H9 (cell line): ENCODE measurements at regions not wholly inside any gene's neighbourhood (a gene's known extent, or its start where the extent isn't known, plus 50 kb on each side); places are given as distances from the start of the nearest gene placed in this dataset.

Source experiments
- DNase-seq: peaks from one replicate; pipeline ENCODE4 v3.0.0-alpha.2; 2017
- H2AFZ ChIP-seq: one replicate; pipeline ENCODE4 v1.6.1; 2013; ENCODE audit warnings: mild to moderate bottlenecking, low read length, control low read depth, moderate library complexity
- H2AK5ac ChIP-seq: 2 replicates; pipeline ENCODE4 v1.6.1; 2013; ENCODE audit warnings: low read length, control low read depth, mixed read lengths; ENCODE audit not compliant: insufficient read length
- H2BK120ac ChIP-seq: one replicate; pipeline ENCODE4 v1.6.1; 2013; ENCODE audit warnings: low read depth, mild to moderate bottlenecking, low read length, control low read depth, inconsistent platforms; ENCODE audit not compliant: poor library complexity, severe bottlenecking
- H2BK12ac ChIP-seq: 2 replicates; pipeline ENCODE4 v1.6.1; 2013; ENCODE audit warnings: low read length, control low read depth, mixed read lengths, low read depth; ENCODE audit not compliant: insufficient read length
- H2BK15ac ChIP-seq: 2 replicates; pipeline ENCODE4 v1.6.1; 2013; ENCODE audit warnings: low read depth, low read length, control low read depth
- H2BK20ac ChIP-seq: one replicate; pipeline ENCODE4 v1.6.1; 2013; ENCODE audit warnings: low read depth, mild to moderate bottlenecking, low read length, control low read depth, inconsistent platforms; ENCODE audit not compliant: poor library complexity, severe bottlenecking
- H2BK5ac ChIP-seq: 2 replicates; pipeline ENCODE4 v1.6.1; 2013; ENCODE audit warnings: low read length, control low read depth, mixed read lengths; ENCODE audit not compliant: insufficient read length
- H3K14ac ChIP-seq: 2 replicates; pipeline ENCODE4 v1.6.1; 2013; ENCODE audit warnings: low read length, control low read depth; ENCODE audit not compliant: insufficient read depth
- H3K18ac ChIP-seq: 2 replicates; pipeline ENCODE4 v1.6.1; 2013; ENCODE audit warnings: low read depth, mild to moderate bottlenecking, mixed read lengths, low read length, control low read depth; ENCODE audit not compliant: insufficient read length
- H3K23ac ChIP-seq: 2 replicates; pipeline ENCODE4 v1.6.1; 2013; ENCODE audit warnings: low read length, control low read depth, mixed read lengths, low read depth; ENCODE audit not compliant: insufficient read length
- H3K23me2 ChIP-seq: 2 replicates; pipeline ENCODE4 v1.6.1; 2013; ENCODE audit warnings: low read depth, mild to moderate bottlenecking, mixed read lengths, low read length, control low read depth; ENCODE audit not compliant: insufficient read length, poor library complexity, severe bottlenecking
- H3K27ac ChIP-seq: 2 replicates; pipeline ENCODE4 v1.5.1; 2013; ENCODE audit warnings: low read length, control low read depth, mixed read lengths, low read depth; ENCODE audit not compliant: insufficient read length
- H3K27me3 ChIP-seq: 2 replicates; pipeline ENCODE4 v1.6.1; 2013; ENCODE audit warnings: low read length, control low read depth, inconsistent platforms; ENCODE audit not compliant: insufficient read depth
- H3K4ac ChIP-seq: 2 replicates; pipeline ENCODE4 v1.6.1; 2013; ENCODE audit warnings: low read depth, mild to moderate bottlenecking, control low read depth, inconsistent platforms, low read length, moderate library complexity
- H3K4me1 ChIP-seq: 2 replicates; pipeline ENCODE4 v1.6.1; 2013; ENCODE audit warnings: low read length, control low read depth, inconsistent platforms; ENCODE audit not compliant: insufficient read depth
- H3K4me2 ChIP-seq: 2 replicates; pipeline ENCODE4 v1.6.1; 2013; ENCODE audit warnings: low read length, control low read depth, mixed read lengths; ENCODE audit not compliant: insufficient read length, insufficient read depth
- H3K56ac ChIP-seq: 2 replicates; pipeline ENCODE4 v1.6.1; 2013; ENCODE audit warnings: low read depth, mild to moderate bottlenecking, mixed read lengths, low read length, control low read depth; ENCODE audit not compliant: insufficient read length
- H3K79me1 ChIP-seq: 2 replicates; pipeline ENCODE4 v1.6.1; 2013; ENCODE audit warnings: low read depth, mild to moderate bottlenecking, moderate library complexity, low read length, control low read depth, inconsistent platforms; ENCODE audit not compliant: insufficient read depth, poor library complexity, severe bottlenecking
- H3K79me2 ChIP-seq: 2 replicates; pipeline ENCODE4 v1.6.1; 2013; ENCODE audit warnings: low read length, control low read depth, inconsistent platforms; ENCODE audit not compliant: insufficient read depth
- H3K9ac ChIP-seq: 2 replicates; pipeline ENCODE4 v1.6.1; 2013; ENCODE audit warnings: low read length, control low read depth, mixed read lengths; ENCODE audit not compliant: insufficient read length; ENCODE audit errors: extremely low read depth
- H3K9me3 ChIP-seq: one replicate; pipeline ENCODE4 v1.6.1; 2013; ENCODE audit warnings: low read depth, low read length, inconsistent platforms; ENCODE audit not compliant: control insufficient read depth
- H3T11ph ChIP-seq: one replicate; pipeline ENCODE4 v1.6.1; 2013; ENCODE audit warnings: mild to moderate bottlenecking, low read length, control low read depth, inconsistent platforms
- H4K20me1 ChIP-seq: one replicate; pipeline ENCODE4 v1.6.1; 2013; ENCODE audit not compliant: control insufficient read depth, insufficient read length, insufficient read depth
- H4K5ac ChIP-seq: 2 replicates; pipeline ENCODE4 v1.6.1; 2013; ENCODE audit warnings: low read depth, mild to moderate bottlenecking, mixed read lengths, low read length, control low read depth; ENCODE audit not compliant: insufficient read length
- H4K8ac ChIP-seq: replicated peaks from 2 replicates; pipeline ENCODE4 v1.6.1; 2013; ENCODE audit warnings: low read length, control low read depth, mixed read lengths, low read depth; ENCODE audit not compliant: insufficient read length
- H4K91ac ChIP-seq: 2 replicates; pipeline ENCODE4 v1.6.1; 2013; ENCODE audit warnings: low read depth, mild to moderate bottlenecking, moderate library complexity, mixed read lengths, low read length, control low read depth; ENCODE audit not compliant: insufficient read length
- H3K27ac Mint-ChIP-seq, 3 experiments: 2 replicates in 2 of 3; 3 replicates in 1 of 3; pipeline ENCODE4 v1.8.0; 2020 to 2021; ENCODE audit warnings: mixed read lengths in 3 of 3, mild to moderate bottlenecking in 1 of 3, moderate library complexity in 1 of 3
- H3K27me3 Mint-ChIP-seq: 2 replicates; pipeline ENCODE4 v1.8.0; 2021; ENCODE audit warnings: low read depth, mild to moderate bottlenecking, moderate library complexity, mixed read lengths
- H3K36me3 Mint-ChIP-seq, 3 experiments: 2 replicates in 2 of 3; 3 replicates in 1 of 3; pipeline ENCODE4 v1.8.0; 2020 to 2021; ENCODE audit warnings: low read depth in 3 of 3, mixed read lengths in 3 of 3; ENCODE audit not compliant: insufficient read depth in 1 of 3
- H3K4me1 Mint-ChIP-seq, 2 experiments: 2 replicates each; pipeline ENCODE4 v1.8.0; 2020; ENCODE audit warnings: mixed read lengths in 2 of 2
- H3K4me3 Mint-ChIP-seq, 2 experiments: 2 replicates in 1 of 2; 3 replicates in 1 of 2; pipeline ENCODE4 v1.8.0; 2020 to 2021; ENCODE audit warnings: mild to moderate bottlenecking in 2 of 2, mixed read lengths in 2 of 2, moderate library complexity in 1 of 2
- H3K9me3 Mint-ChIP-seq, 2 experiments: 2 replicates in 1 of 2; 3 replicates in 1 of 2; pipeline ENCODE4 v1.8.0; 2020; ENCODE audit warnings: mild to moderate bottlenecking in 2 of 2, mixed read lengths in 2 of 2, moderate library complexity in 1 of 2
- CTCF ChIP-seq: fragments of 200-600 bp; sonication (generic); conservative IDR thresholded peaks from 3 replicates; pipeline ENCODE4 v1.8.0; 2021; ENCODE audit warnings: antibody characterized with exemption, mild to moderate bottlenecking
- WGBS: extraction: QIAGEN DNeasy Blood & Tissue Kit; methylation state at CpG from one replicate; pipeline ENCODE4 v1.1.7; 2013; ENCODE audit warnings: missing lambda C conversion rate, low lambda C conversion rate, mixed read lengths; ENCODE audit not compliant: insufficient read length; ENCODE audit errors: extremely low coverage; 5-methylcytosine and 5-hydroxymethylcytosine counted together

DNA sequence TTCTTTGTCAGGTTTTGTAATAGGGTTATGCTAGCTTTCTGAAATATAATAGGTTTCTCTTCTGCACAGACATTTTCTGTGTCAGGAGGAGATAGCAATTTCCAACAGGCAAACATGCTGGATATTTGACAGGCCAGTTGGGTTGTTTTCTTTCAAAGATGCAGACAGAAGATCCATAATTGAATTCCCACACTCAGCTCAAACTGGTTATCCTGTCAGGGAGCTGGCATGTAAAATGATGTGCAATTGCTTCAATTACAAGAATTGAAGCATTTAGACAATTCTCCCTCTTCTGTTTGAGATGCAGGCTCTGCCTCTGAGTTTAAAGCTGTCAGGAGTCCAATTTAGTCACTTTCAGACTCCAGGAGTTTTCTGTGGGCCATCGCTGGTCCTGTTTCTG, 146.2 kb upstream of the ZKSCAN2 start:
- Histone ChIP-seq H3K14ac (no peak overlapping the region), H3K56ac (no peak overlapping the region), H3K4ac (no peak overlapping the region), H3K79me1 (no peaks in the 10 kb centered on the region), H4K20me1 (no peaks in the 10 kb centered on the region), H3K4me2 (no peak overlapping the region), H3K23me2 (no peaks in the 10 kb centered on the region), H4K8ac (no peak overlapping the region), H3K79me2 (no peaks in the 10 kb centered on the region), H3K27ac (no peak overlapping the region), H3T11ph (no peak overlapping the region), H2BK12ac (no peak overlapping the region), H2BK5ac (no peak overlapping the region), H3K23ac (no peak overlapping the region), H3K18ac (no peak overlapping the region), H3K9me3 (peaks cover 6% of the 10 kb centered on the region), H2BK15ac (no peak overlapping the region), H3K27me3 (no peaks in the 10 kb centered on the region), H2AK5ac (no peak overlapping the region), H2BK120ac (no peak overlapping the region), H3K4me1 (no peaks in the 10 kb centered on the region), H3K9ac (no peak overlapping the region), H2BK20ac (no peak overlapping the region), H2AFZ (no peak overlapping the region), H4K91ac (no peak overlapping the region), H4K5ac (no peak overlapping the region)
- peaks cover 0 to 6% (median 0%) of the 10 kb centered on the region in 3 experiments; a peak in 2 of 7 replicates for H3K36me3 Mint-ChIP-seq
- DNase-seq = no peak
- no peak overlapping the region for H3K4me3 Mint-ChIP-seq
- peaks cover 3 to 6% of the 10 kb centered on the region in 2 experiments; a peak in 4 of 5 replicates for H3K9me3 Mint-ChIP-seq
- no peak overlapping the region for H3K27ac Mint-ChIP-seq
- WGBS = no CpG with 5 or more reads among the region's 1 CpG
- no peaks in the 10 kb centered on the region; the same call in 1 of the 2 replicates for H3K27me3 Mint-ChIP-seq
- TF ChIP-seq CTCF = no peak
- no peaks in the 10 kb centered on the region for H3K4me1 Mint-ChIP-seq
